ENCODE measurements at regions not wholly inside any gene's neighbourhood (a gene's known extent, or its start where the extent isn't known, plus 50 kb on each side); places are given as distances from the start of the nearest gene placed in this dataset.

GRCh38 chr3:135688003-135688402 lies 277.5 kb upstream of the PPP2R3A start:
- Histone ChIP-seq H3K27me3 (no peaks in the 10 kb centered on the region), H3K36me3 (no peaks in the 10 kb centered on the region), H3K4me3 (no peak overlapping the region), H3K27ac (no peak overlapping the region), H3K4me1 (ENCODE audit: low read depth) (no peaks in the 10 kb centered on the region), H3K9me3 (ENCODE audit: low read depth) (no peaks in the 10 kb centered on the region)
- no peak for TF ChIP-seq CTCF (IDR thresholded peaks at IDR 0.05; ENCODE audit: low read depth, low read length)
- DNase-seq (ENCODE audit: low read depth in 1 of 2, low spot score in 1 of 2), result no peak

GRCh38 chr3:135690664-135691063 lies 274.9 kb upstream of the PPP2R3A start:
- no peaks in the 10 kb centered on the region for H3K4me1 ChIP-seq (ENCODE audit: low read depth)
- H3K4me3 ChIP-seq, result no peak overlapping the region
- DNase-seq (ENCODE audit: low read depth in 1 of 2, low spot score in 1 of 2), result no peak
- no peak overlapping the region for H3K27ac ChIP-seq
- H3K9me3 ChIP-seq (ENCODE audit: low read depth), result no peaks in the 10 kb centered on the region
- H3K27me3 ChIP-seq, result no peaks in the 10 kb centered on the region
- TF ChIP-seq CTCF (IDR thresholded peaks at IDR 0.05; ENCODE audit: low read depth, low read length), result no peak
- no peaks in the 10 kb centered on the region for H3K36me3 ChIP-seq

GRCh38 chr3:135691240-135691639 lies 274.3 kb upstream of the PPP2R3A start:
- no peak overlapping the region for H3K4me3 ChIP-seq
- H3K27me3 ChIP-seq, result no peaks in the 10 kb centered on the region
- DNase-seq (ENCODE audit: low read depth in 1 of 2, low spot score in 1 of 2), result no peak
- no peaks in the 10 kb centered on the region for H3K9me3 ChIP-seq (ENCODE audit: low read depth)
- no peaks in the 10 kb centered on the region for H3K36me3 ChIP-seq
- no peak overlapping the region for H3K27ac ChIP-seq
- TF ChIP-seq CTCF (IDR thresholded peaks at IDR 0.05; ENCODE audit: low read depth, low read length), result no peak
- H3K4me1 ChIP-seq (ENCODE audit: low read depth), result no peaks in the 10 kb centered on the region

GRCh38 chr3:135694142-135694541 lies 271.4 kb upstream of the PPP2R3A start:
- TF ChIP-seq CTCF (IDR thresholded peaks at IDR 0.05; ENCODE audit: low read depth, low read length), result no peak
- no peaks in the 10 kb centered on the region for H3K9me3 ChIP-seq (ENCODE audit: low read depth)
- H3K27ac ChIP-seq, result no peak overlapping the region
- no peaks in the 10 kb centered on the region for H3K27me3 ChIP-seq
- H3K4me1 ChIP-seq (ENCODE audit: low read depth), result no peaks in the 10 kb centered on the region
- H3K36me3 ChIP-seq, result no peaks in the 10 kb centered on the region
- DNase-seq (ENCODE audit: low read depth in 1 of 2, low spot score in 1 of 2), result peak in 1 of 2 donors; percentile 16
- no peak overlapping the region for H3K4me3 ChIP-seq

- no peaks in the 10 kb centered on the region for H3K9me3 ChIP-seq (ENCODE audit: low read depth)
- H3K4me3 ChIP-seq, result no peak overlapping the region
- no peaks in the 10 kb centered on the region for H3K27me3 ChIP-seq
- DNase-seq (ENCODE audit: low read depth in 1 of 2, low spot score in 1 of 2), result no peak
- no peak overlapping the region for H3K27ac ChIP-seq
- no peaks in the 10 kb centered on the region for H3K4me1 ChIP-seq (ENCODE audit: low read depth)
- no peak for TF ChIP-seq CTCF (IDR thresholded peaks at IDR 0.05; ENCODE audit: low read depth, low read length)
- H3K36me3 ChIP-seq, result no peaks in the 10 kb centered on the region
Observed at GRCh38 chr3:135699741-135700140, 265.8 kb upstream of the PPP2R3A start.
